Activated naive CD4-positive, alpha-beta T cell treated with anti-CD3 and anti-CD28 coated beads, Interleukin-2, amount 50 U/mL, for 24 hours (primary cell): ENCODE measurements at regions not wholly inside any gene's neighbourhood (a gene's known extent, or its start where the extent isn't known, plus 50 kb on each side); places are given as distances from the start of the nearest gene placed in this dataset.
A peak's percentile ranks its signal among the peaks of the same experiment; 100 is the strongest.

Source experiments
- H3K27ac Mint-ChIP-seq: one replicate; pipeline ENCODE4 v1.8.0; 2021; ENCODE audit warnings: mild to moderate bottlenecking, mixed read lengths
- H3K27me3 Mint-ChIP-seq: one replicate; pipeline ENCODE4 v1.8.0; 2021; ENCODE audit warnings: mixed read lengths
- H3K36me3 Mint-ChIP-seq: one replicate; pipeline ENCODE4 v1.8.0; 2021; ENCODE audit warnings: mixed read lengths
- H3K4me1 Mint-ChIP-seq: one replicate; pipeline ENCODE4 v1.8.0; 2021; ENCODE audit warnings: mixed read lengths
- H3K4me3 Mint-ChIP-seq: one replicate; pipeline ENCODE4 v1.8.0; 2021; ENCODE audit warnings: mild to moderate bottlenecking, mixed read lengths
- H3K9me3 Mint-ChIP-seq: one replicate; pipeline ENCODE4 v1.8.0; 2021; ENCODE audit warnings: mixed read lengths

- Mint-ChIP-seq H3K36me3 (no peaks in the 10 kb centered on the region), H3K4me3 (no peak overlapping the region), H3K27me3 (no peaks in the 10 kb centered on the region), H3K4me1 (peaks cover 75% of the 10 kb centered on the region), H3K9me3 (no peaks in the 10 kb centered on the region), H3K27ac (peak overlapping the region; percentile 77)
These were observed 474.0 kb downstream of the FOXO1 start for GRCh38 chr13:40192452-40192851.

GRCh38 chr13:40192858-40193257 lies 473.6 kb downstream of the FOXO1 start:
- Mint-ChIP-seq H3K27me3 (no peaks in the 10 kb centered on the region), H3K9me3 (no peaks in the 10 kb centered on the region), H3K36me3 (no peaks in the 10 kb centered on the region), H3K27ac (no peak overlapping the region), H3K4me1 (peaks cover 71% of the 10 kb centered on the region), H3K4me3 (no peak overlapping the region)

GRCh38 chr13:40193286-40194223 lies 472.9 kb downstream of the FOXO1 start:
- Mint-ChIP-seq H3K4me3 (no peak overlapping the region), H3K27ac (no peak overlapping the region)

GRCh38 chr13:40194224-40194806 lies 472.1 kb downstream of the FOXO1 start:
- Mint-ChIP-seq H3K9me3 (no peaks in the 10 kb centered on the region), H3K27ac (no peak overlapping the region), H3K4me3 (no peak overlapping the region), H3K36me3 (no peaks in the 10 kb centered on the region), H3K27me3 (no peaks in the 10 kb centered on the region), H3K4me1 (peaks cover 66% of the 10 kb centered on the region)

More at GRCh38 chr13:40193286-40194223, 472.9 kb downstream of the FOXO1 start:
- H3K4me1 Mint-ChIP-seq, result peaks cover 69% of the 10 kb centered on the region
- H3K27me3 Mint-ChIP-seq, result no peaks in the 10 kb centered on the region
- no peaks in the 10 kb centered on the region for H3K36me3 Mint-ChIP-seq
- no peaks in the 10 kb centered on the region for H3K9me3 Mint-ChIP-seq

GRCh38 chr13:40197049-40197448 lies 469.4 kb downstream of the FOXO1 start:
- Mint-ChIP-seq H3K4me3 (no peak overlapping the region), H3K36me3 (no peaks in the 10 kb centered on the region), H3K27ac (no peak overlapping the region), H3K27me3 (no peaks in the 10 kb centered on the region), H3K9me3 (no peaks in the 10 kb centered on the region), H3K4me1 (peaks cover 50% of the 10 kb centered on the region)

- H3K4me3 Mint-ChIP-seq, result no peak overlapping the region
- no peaks in the 10 kb centered on the region for H3K27me3 Mint-ChIP-seq
- H3K36me3 Mint-ChIP-seq, result no peaks in the 10 kb centered on the region
- peaks cover 53% of the 10 kb centered on the region for H3K4me1 Mint-ChIP-seq
- no peak overlapping the region for H3K27ac Mint-ChIP-seq
- H3K9me3 Mint-ChIP-seq, result no peaks in the 10 kb centered on the region
These were observed 468.4 kb downstream of the FOXO1 start for GRCh38 chr13:40197936-40198595.

- peaks cover 63% of the 10 kb centered on the region for H3K4me1 Mint-ChIP-seq
- no peak overlapping the region for H3K4me3 Mint-ChIP-seq
- H3K27ac Mint-ChIP-seq, result no peak overlapping the region
- peaks cover 4% of the 10 kb centered on the region for H3K9me3 Mint-ChIP-seq
- H3K36me3 Mint-ChIP-seq, result peaks cover 3% of the 10 kb centered on the region
- no peaks in the 10 kb centered on the region for H3K27me3 Mint-ChIP-seq
These were observed 466.0 kb downstream of the FOXO1 start for GRCh38 chr13:40200273-40200978.

- peaks cover 81% of the 10 kb centered on the region for H3K4me1 Mint-ChIP-seq
- H3K36me3 Mint-ChIP-seq, result peaks cover 3% of the 10 kb centered on the region
- H3K4me3 Mint-ChIP-seq, result no peak overlapping the region
- H3K27me3 Mint-ChIP-seq, result no peaks in the 10 kb centered on the region
- H3K27ac Mint-ChIP-seq, result peak overlapping the region; percentile 81
- peaks cover 8% of the 10 kb centered on the region for H3K9me3 Mint-ChIP-seq
These were observed 462.2 kb downstream of the FOXO1 start for GRCh38 chr13:40204246-40204645.

- H3K27ac Mint-ChIP-seq, result peak overlapping the region; percentile 98
- H3K9me3 Mint-ChIP-seq, result peaks cover 8% of the 10 kb centered on the region
- H3K4me1 Mint-ChIP-seq, result peaks cover 81% of the 10 kb centered on the region
- H3K4me3 Mint-ChIP-seq, result peak overlapping the region; percentile 49
- H3K36me3 Mint-ChIP-seq, result peaks cover 3% of the 10 kb centered on the region
- no peaks in the 10 kb centered on the region for H3K27me3 Mint-ChIP-seq
These were observed 460.6 kb downstream of the FOXO1 start for GRCh38 chr13:40205771-40206240.

GRCh38 chr13:40206241-40207000 lies 460.0 kb downstream of the FOXO1 start:
- peak overlapping the region; percentile 98 for H3K27ac Mint-ChIP-seq
- H3K9me3 Mint-ChIP-seq, result peaks cover 8% of the 10 kb centered on the region
- peak overlapping the region; percentile 60 for H3K4me3 Mint-ChIP-seq
- peaks cover 84% of the 10 kb centered on the region for H3K4me1 Mint-ChIP-seq
- peaks cover 3% of the 10 kb centered on the region for H3K36me3 Mint-ChIP-seq
- no peaks in the 10 kb centered on the region for H3K27me3 Mint-ChIP-seq

- Mint-ChIP-seq H3K27ac (peak overlapping the region; percentile 98), H3K4me3 (peak overlapping the region; percentile 60), H3K9me3 (peaks cover 13% of the 10 kb centered on the region), H3K4me1 (peaks cover 91% of the 10 kb centered on the region), H3K27me3 (no peaks in the 10 kb centered on the region), H3K36me3 (peaks cover 3% of the 10 kb centered on the region)
These were observed 459.4 kb downstream of the FOXO1 start for GRCh38 chr13:40207001-40207478.

GRCh38 chr13:40208517-40208916 lies 457.9 kb downstream of the FOXO1 start:
- peaks cover 89% of the 10 kb centered on the region for H3K4me1 Mint-ChIP-seq
- no peak overlapping the region for H3K4me3 Mint-ChIP-seq
- peak overlapping the region; percentile 14 for H3K27ac Mint-ChIP-seq
- H3K36me3 Mint-ChIP-seq, result peaks cover 5% of the 10 kb centered on the region
- H3K27me3 Mint-ChIP-seq, result no peaks in the 10 kb centered on the region
- H3K9me3 Mint-ChIP-seq, result peaks cover 21% of the 10 kb centered on the region

GRCh38 chr13:40210865-40211585 lies 455.4 kb downstream of the FOXO1 start:
- peaks cover 22% of the 10 kb centered on the region for H3K9me3 Mint-ChIP-seq
- peaks cover 80% of the 10 kb centered on the region for H3K4me1 Mint-ChIP-seq
- peak overlapping the region; percentile 68 for H3K27ac Mint-ChIP-seq
- no peak overlapping the region for H3K4me3 Mint-ChIP-seq
- peaks cover 5% of the 10 kb centered on the region for H3K36me3 Mint-ChIP-seq
- H3K27me3 Mint-ChIP-seq, result no peaks in the 10 kb centered on the region

- Mint-ChIP-seq H3K27me3 (no peaks in the 10 kb centered on the region), H3K27ac (no peak overlapping the region), H3K4me1 (peaks cover 76% of the 10 kb centered on the region), H3K36me3 (peaks cover 5% of the 10 kb centered on the region), H3K9me3 (peaks cover 22% of the 10 kb centered on the region), H3K4me3 (no peak overlapping the region)
These were observed 454.9 kb downstream of the FOXO1 start for GRCh38 chr13:40211586-40211968.
